GM18873 (cell line): ENCODE measurements at regions not wholly inside any gene's neighbourhood (a gene's known extent, or its start where the extent isn't known, plus 50 kb on each side); places are given as distances from the start of the nearest gene placed in this dataset.

Experiments
- ATAC-seq: cut with Tn5 transposase; IDR thresholded peaks from one replicate; pipeline ENCODE4 v1.9.1; 2021; ENCODE audit warnings: mild to moderate bottlenecking, moderate library complexity, moderate number of reproducible peaks; ENCODE audit not compliant: unreplicated experiment, low FRiP score

DNA sequence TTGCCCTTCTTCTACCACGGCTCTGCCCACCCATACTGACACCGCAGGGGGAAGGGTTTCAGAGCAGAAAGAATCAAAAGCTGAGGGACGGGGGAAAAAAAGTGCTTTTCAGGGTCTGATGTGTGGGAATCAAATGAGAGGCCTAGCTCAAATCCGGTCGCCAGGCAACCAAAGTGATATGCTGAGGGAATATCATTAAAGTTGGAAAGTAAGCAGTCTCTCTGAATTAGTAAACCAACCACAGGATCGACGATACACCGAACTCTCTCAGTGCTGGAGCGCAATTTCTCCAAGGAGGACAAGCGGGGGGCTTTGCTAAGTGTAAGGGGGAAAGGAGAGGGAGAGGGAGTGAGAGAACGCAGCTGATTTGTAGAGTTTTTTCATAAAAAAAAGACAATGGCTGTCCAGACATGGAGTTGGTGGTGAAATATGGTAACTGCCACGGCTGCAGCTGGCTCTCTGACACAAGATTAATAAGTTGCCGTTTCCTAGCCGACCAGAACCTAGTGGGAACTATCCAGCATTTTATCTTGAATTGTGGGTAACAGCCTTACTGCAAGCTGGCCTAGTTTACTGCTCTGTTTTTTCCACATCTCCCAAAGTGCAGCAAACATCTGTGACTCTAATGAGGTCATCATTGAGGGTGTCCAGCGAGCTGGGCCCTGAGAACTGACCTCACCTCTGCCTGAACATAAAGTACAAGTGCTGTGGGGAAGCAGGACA is 530.2 kb downstream of the SOX2 start:
- ATAC-seq: no peak

DNA sequence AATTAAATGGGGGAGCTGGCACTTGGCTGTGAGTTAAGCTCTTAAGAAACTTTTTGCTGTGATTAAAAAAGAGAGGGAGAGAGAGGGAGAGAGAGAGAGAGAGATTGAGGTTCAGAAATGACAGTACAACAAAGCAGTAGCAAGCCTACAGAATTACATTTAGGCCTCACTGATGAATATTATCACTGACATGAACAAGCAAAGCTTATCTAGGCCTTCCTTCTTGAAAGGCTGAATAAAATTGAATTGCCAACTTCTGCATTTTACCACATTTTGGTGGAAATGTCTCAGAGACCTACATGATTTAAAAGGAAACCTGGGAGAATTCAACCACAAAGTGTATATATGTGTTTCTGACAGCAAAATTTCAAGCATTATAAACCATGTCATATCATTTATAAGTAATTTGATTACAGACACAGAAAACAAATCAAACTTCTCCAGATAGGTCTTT is 530.8 kb downstream of the SOX2 start:
- ATAC-seq: no peak

DNA sequence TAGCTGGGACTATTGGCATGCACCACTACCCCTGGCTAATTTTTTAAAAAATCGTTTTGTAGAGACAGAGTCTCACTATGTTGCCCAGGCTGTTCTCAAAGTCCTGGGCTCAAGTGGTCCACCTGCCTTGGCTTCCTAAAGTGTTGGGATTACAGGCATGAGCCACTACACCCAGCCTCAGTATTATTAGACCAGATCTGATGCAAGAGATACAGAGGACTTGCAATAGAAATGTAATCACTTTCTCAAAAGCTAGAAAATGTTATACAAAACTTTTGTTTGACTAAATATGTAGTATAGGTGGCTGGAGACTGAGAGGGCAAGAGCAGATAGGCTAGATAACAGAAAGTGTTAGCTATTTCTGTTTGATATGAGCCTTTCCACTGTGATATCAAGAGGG is 531.9 kb downstream of the SOX2 start:
- no peak for ATAC-seq

DNA sequence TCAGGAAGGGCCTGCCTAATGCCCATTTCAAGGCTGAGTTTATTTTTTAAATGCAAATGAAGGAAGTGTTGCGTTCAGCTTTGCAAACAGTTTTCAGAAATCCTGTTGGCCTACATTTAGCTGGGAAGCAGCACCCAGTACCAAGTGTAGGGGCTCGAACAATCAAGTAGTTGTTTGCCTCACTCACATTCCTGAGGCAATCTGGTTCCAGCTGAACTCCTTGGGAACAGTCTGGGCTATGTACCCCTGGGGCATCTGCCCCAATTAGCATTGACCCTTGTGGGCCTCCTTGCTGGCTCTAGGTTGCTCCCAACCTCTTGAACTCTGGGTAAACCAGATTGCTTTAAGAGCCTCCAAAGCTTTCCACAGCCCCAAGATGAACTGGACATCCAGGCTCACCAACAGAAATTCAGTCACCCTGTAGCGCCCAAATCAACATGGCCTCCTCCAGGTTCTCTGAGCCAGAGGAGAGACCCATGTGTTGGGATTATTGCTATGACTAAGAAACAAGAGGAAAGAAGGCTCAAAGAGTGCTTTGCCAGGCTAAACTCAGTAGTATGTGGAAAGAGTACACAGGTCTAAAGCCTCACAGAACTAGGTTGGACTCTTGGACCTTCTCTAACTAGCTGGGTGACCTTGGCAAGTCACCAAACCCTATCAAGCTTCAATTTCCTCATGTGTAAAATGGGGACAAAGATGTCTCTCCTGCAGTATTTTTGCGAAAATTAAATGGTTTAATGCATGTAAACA is 532.7 kb downstream of the SOX2 start:
- ATAC-seq: no peak

DNA sequence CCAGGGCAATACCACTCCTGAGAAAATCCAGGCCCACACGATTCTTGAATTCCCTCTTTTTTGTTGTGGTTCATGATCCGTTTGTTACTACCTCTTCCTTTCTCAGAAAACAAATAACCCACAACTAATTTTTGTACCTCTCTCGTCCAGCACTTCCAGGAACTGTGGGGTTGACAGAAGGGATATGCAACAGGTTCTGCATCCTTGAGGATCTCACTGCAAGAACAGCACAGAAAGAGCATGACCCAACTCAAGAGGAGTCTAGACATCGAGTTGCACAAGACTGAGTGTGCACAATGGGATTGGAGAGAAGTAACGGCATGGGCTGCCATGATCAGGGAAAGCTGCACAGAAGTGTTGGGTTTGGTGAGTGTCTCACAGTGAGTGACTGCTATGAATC is 533.3 kb downstream of the SOX2 start:
- ATAC-seq: no peak

DNA sequence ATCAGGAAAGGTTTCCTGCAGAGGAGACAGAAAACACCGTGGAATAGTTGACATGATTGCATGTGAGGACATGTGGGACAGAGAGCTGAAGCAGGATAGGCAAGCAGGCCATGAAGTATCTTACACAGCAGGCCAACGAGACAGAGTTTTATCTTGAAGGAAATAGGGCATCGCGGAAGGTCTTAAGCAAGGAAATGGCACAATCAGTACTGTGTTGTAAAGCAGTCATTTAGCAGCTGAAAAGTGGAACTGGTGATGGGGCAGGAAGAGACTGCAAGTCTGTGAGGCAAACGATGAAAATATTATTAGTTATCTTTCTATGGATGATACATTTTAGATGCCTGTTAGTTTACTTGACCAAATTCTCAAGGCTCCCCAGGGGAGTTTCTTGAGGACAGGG is 535.1 kb downstream of the SOX2 start:
- no peak for ATAC-seq

DNA sequence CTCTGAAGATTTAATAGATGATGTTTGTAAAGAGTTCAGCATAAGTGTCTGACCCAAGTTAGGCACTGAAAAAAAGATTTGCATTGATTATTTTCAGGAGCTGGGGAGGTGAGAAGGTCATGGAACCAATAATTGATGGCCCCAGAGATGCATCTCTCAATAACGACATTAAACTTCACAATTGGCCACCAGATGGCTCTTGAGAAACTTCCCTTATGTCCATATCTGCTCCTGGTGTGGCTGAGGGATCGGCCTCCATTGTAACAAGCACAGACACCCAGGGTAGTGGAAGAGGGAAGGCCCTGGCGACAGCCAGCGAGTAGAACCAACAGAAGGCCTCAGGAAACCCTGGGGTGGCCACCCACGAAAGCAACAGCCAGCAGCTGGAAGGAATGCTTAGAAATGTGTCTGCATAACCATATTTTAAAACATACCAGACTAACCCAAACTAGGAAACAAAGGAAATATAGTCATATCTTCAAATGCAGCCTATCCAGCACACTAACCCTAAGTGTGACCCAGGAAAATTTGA is 536.7 kb downstream of the SOX2 start:
- ATAC-seq: no peak

DNA sequence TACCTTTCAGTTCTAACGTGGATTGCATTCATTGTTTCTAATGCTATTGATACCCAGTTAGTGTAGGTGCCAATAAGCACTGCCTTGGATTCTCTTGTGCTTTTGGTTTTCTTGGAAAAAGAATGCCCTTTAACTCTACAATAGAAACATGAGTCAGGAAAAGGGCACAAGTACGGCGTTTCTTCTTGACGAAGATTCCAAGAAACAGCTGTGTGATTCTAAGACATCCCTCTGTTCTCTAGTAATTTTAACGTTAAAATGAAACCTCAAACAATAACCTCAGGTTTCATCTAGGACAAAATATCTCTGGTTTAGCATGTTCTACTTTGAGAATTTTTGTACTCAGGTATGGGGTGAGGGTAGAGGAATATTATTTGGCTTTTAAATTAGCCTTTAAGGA is 540.5 kb upstream of the ATP11B start:
- no peak for ATAC-seq

DNA sequence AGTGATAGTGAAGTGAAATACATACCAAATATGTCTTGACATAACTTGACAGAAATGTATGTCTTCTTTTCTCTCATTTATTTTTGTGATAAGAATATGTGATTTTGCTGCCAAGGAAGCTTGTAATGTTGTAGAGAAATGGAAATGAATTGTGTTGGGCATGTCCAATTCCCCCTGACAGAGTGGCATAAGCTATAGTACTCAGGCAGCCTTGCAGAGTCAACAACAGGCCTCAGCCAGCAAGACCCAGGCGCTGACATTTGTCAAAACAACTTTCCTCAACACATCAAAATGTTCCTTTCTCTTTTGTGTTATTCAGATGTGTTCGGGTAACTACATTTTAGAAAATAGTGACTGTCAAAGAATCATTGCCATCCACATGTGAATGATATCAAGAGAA is 538.1 kb upstream of the ATP11B start:
- no peak for ATAC-seq

DNA sequence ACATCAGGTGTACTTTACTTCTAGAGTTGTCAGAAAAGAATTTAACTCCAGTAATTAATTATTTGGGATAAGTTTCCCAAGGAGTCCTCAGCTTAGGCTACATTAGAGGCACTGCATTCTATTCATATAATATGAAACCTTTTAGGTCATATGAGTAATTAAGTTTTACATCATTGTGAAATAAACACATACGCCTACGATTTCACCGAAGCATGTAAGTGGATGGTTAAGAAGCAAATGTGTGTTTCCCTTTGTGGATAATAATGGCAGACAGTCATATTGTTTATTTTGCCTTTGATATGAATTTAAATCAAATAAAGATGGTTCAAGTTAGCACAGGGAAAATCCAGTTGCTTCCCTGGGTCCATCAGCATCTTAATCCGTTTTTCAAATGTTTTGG is 535.9 kb upstream of the ATP11B start:
- no peak for ATAC-seq

DNA sequence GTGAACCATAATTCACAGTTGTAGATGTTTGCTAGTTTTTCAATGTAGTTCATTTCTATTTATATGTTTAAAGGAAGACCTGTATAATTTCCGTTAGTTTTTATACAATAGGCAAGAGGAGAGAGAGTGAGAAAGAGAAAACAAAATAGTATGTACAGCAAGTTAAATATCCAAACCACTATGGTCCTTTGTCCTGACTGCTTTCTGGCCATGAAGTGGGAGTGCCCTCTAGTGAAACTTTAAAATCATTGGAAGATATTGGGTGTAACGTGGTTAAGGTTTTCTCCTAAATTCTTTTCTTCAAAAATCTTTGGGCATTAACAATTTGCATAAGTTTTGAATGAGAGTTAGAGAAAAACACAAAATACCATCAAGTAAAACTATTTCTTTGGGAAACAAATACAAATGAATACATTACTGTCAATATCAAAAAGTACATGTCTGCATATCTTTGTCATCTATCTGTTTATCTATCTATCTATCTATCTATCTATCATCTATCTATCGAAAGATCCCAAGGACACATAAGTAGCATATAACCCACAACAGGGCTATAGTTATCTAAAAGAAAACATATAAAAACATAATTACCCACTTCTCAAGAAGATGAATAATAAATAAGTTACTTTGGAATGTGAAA is 534.6 kb upstream of the ATP11B start:
- no peak for ATAC-seq

DNA sequence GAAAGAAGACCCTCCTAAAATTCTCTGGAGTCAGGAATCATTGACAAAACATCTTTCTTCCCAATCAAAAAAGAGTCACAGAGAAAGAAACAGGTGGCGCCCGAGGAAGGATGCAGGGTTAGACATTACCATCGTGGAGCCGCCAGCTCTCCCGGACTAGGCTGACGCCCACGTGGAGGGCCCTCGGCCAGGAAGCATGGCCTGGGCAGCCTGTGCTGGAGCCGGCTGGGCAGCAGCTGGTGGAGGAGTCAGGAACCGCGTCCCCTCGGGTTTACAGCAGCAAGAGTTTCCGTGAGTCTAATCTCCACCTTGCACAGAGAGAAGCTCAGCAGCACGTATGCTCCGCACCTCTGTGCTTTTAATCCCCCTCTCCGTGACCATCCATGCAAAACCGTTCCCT is 533.7 kb upstream of the ATP11B start:
- ATAC-seq: no peak

DNA sequence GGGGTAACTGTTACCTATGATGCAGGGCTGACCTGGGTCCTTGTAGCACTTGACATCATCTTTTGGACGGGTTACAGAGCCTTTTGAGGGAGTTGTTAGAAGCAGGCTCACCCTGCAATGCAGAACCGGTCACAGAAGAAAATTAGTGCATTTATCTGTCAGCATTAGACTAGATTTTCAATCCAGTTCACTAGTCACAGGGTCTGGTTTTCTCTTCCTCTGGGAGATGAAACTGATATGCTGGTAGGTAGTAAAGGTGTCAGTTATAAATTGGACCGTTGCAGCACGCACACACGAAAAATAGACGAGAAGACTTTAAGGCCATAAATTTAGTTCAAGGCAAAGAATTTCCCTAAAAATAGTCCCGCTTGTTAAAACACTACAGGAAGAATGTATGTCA is 532.3 kb upstream of the ATP11B start:
- no peak for ATAC-seq

DNA sequence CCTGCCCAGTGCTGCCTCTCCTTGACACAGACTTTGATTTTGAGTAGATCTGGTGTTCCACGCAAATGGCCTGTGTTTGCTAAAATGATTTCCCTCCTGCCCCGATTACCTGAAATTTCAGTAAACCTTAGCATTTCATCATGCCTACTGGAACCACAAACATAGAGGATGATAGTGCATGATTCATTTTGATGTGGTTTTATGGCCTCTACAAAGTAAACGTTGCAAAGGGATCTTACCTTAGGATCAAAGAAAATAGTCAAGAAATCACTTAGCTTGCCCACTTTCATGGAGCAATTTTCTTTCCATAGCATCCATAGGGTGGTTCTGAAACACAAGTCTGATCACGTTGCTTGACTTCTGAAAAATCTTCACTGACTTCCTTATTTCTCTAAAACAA is 524.6 kb upstream of the ATP11B start:
- ATAC-seq: no peak

DNA sequence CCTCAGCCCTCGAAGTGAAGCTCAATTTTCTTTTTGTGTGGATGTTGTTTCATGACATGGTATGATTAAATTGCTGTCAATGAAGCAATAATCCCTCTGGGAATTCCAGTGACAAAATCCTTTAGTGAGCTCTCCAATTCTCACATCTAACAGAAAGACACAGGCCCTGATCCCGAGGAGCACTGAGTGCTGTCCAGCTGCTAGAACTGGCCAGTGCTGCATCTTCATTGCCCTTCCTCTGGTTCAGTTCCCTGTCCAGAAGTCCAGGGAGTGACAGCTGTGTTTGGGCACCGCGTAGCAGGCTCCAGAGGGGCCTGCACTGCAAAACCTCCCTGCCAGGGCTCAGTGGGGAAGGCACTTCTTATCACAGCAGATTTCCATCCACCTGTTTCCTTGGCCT is 516.8 kb upstream of the ATP11B start:
- ATAC-seq: no peak

DNA sequence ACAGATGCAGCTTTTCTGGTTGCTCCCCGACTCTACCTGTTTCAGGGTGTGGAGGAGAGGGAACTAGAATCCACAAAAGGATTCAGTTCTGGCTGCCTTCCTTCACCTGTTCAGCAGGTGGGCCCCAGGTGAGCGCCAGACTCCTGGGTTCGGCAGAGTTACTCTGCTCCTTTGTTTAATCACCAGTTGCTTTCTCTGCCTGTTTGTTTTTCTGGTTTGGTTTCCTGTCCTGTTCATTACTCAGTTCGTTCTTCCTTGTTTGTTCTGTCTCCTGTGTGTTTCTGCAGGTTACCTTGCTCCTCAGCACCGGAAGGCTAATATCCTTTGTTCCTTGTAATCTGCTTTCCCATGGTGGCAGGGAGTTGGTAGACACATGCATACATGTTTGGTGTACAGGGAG is 508.5 kb upstream of the ATP11B start:
- no peak for ATAC-seq

DNA sequence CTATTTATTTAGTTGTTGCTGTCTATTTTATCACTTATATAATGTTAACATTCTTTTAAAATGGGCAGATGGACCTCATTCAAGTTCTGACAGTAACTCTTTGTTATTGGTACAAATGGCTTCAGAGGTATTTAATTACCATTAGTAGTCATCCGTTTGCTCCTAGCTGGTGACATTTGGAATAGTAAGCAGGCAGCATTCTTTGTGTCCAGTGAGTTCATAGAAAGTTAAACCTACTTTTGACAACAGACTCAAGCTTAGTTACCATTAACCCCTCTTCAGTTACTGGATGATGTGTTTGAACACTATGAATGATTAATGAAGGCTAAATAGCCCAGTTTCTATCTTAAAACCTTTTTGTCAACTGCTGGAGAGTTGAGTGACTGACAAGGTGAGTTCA is 500.7 kb upstream of the ATP11B start:
- ATAC-seq: no peak

DNA sequence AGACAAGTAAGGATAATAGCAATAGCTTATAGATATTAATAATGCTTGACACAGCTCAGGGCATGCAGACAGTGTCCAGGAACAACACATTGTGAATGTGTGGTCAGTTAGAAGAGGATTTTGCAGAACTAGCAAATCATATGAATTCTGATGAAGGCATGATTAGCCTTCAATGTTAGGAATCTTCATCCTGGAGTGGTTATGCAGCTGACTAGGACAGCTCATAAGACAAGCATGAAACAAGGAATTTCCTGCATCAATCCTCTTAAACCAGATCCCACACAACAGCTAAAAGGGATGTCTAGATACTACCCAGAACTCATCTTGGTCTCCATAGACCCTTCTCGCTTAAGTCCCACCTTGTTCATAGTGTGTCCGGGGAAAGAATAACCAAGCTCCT is 499.0 kb upstream of the ATP11B start:
- ATAC-seq: no peak

DNA sequence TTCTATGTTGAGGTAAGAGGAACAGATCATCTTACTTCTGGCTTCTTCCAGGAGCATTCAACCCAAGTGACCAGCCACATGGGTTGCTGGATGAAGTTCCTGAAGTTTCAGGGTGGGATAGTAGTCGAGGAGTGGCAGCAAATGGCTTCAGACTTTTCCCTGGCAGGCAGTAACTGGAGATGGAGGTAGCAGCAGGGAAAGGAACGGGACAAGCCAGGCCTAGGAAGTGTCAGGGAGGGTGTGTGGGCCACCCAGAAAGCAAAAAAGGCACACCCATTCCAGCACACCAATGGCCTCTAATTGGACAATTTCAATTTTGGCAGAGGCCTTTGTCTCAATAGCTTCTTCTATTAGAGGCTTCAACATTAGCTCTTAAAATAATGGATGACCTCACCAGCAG is 498.6 kb upstream of the ATP11B start:
- ATAC-seq: no peak

DNA sequence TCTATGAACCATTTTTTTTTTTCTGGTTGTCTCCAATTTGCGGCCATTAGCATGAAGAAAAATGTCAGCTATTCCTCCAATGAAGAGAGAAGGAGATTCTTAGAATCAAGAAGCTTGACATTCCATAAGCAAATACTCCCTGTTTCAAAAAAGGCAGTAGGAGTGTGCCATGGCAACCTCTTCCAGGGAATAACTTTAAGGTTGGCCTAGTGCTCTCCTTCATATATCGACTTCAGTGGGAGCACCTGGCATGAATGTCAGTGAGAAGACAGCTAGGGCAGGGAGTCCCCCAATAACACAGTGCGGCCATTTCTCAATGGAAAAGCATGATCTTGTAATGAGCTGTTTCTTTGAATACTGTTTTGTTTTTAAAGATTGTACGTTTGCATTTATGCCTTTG is 493.0 kb upstream of the ATP11B start:
- ATAC-seq: no peak

DNA sequence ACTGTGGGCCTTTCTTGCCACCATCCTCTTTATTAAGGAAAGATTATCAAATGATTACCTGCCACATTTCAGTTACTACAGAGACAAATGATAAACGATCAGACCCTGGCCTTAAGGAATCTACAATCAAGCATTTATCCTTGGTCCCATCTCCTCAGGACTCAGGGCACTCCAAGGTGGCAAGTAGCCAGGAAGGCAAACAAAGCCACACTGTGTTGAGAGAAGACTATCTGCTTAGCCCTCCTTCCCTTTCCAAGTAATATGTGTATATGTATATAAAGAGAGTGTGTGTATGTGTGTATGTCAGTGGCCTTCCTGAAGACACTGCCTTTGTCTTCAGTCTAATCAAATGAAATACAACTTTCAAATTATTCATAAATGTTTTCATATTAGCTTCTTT is 490.1 kb upstream of the ATP11B start:
- ATAC-seq: no peak
